Glutamatergic neuron (in vitro differentiated cells): ENCODE measurements at regions not wholly inside any gene's neighbourhood (a gene's known extent, or its start where the extent isn't known, plus 50 kb on each side); places are given as distances from the start of the nearest gene placed in this dataset.

Source experiments
- DNase-seq: peaks from one replicate; pipeline ENCODE4 v3.0.0; 2022
- H3K27ac Mint-ChIP-seq: one replicate; pipeline ENCODE4 v1.8.0; 2020; ENCODE audit warnings: mild to moderate bottlenecking, mixed read lengths, inconsistent platforms; ENCODE audit not compliant: unreplicated experiment
- H3K27me3 Mint-ChIP-seq: one replicate; pipeline ENCODE4 v1.8.0; 2020; ENCODE audit warnings: mild to moderate bottlenecking, moderate library complexity, mixed read lengths, inconsistent platforms; ENCODE audit not compliant: unreplicated experiment
- H3K36me3 Mint-ChIP-seq: one replicate; pipeline ENCODE4 v1.8.0; 2020; ENCODE audit warnings: mild to moderate bottlenecking, mixed read lengths, inconsistent platforms; ENCODE audit not compliant: unreplicated experiment
- H3K4me1 Mint-ChIP-seq: one replicate; pipeline ENCODE4 v1.8.0; 2020; ENCODE audit warnings: mild to moderate bottlenecking, low read depth, mixed read lengths, inconsistent platforms; ENCODE audit not compliant: unreplicated experiment
- H3K4me3 Mint-ChIP-seq: one replicate; pipeline ENCODE4 v1.8.0; 2020; ENCODE audit warnings: mild to moderate bottlenecking, mixed read lengths, inconsistent platforms; ENCODE audit not compliant: unreplicated experiment
- H3K9me3 Mint-ChIP-seq: one replicate; pipeline ENCODE4 v1.8.0; 2020; ENCODE audit warnings: mild to moderate bottlenecking, moderate library complexity, mixed read lengths, inconsistent platforms; ENCODE audit not compliant: unreplicated experiment
- TF ChIP-seq, protein P1 (sequence below): fragments of 200-600 bp; sonication (generic); IDR thresholded peaks from one replicate; pipeline ENCODE4 v1.5.0; 2021; ENCODE audit not compliant: partially characterized antibody, unreplicated experiment

DNA sequence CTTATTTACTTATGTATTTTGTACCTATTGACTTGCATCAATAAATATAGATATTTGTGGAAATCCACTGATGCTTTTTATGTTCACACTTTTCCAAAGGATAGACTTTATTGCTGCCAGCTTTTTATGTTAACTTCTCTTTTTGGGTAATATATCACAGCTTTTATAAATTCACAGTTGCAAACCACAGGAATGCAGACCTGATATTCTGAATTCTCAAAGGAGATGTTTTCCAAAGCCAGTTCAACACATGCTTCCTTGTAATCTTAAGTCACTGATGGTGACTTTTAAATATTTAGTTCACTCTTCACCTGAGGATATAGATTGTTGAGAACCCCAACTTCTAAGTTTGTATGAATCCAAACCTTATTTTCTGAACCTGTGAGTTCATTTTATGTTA, 223.4 kb upstream of the PRR16 start:
- Mint-ChIP-seq H3K27ac (no peak overlapping the region), H3K27me3 (no peaks in the 10 kb centered on the region), H3K4me3 (no peak overlapping the region), H3K9me3 (no peaks in the 10 kb centered on the region), H3K4me1 (peaks cover 2% of the 10 kb centered on the region), H3K36me3 (no peaks in the 10 kb centered on the region)
- TF ChIP-seq, protein P1, sequence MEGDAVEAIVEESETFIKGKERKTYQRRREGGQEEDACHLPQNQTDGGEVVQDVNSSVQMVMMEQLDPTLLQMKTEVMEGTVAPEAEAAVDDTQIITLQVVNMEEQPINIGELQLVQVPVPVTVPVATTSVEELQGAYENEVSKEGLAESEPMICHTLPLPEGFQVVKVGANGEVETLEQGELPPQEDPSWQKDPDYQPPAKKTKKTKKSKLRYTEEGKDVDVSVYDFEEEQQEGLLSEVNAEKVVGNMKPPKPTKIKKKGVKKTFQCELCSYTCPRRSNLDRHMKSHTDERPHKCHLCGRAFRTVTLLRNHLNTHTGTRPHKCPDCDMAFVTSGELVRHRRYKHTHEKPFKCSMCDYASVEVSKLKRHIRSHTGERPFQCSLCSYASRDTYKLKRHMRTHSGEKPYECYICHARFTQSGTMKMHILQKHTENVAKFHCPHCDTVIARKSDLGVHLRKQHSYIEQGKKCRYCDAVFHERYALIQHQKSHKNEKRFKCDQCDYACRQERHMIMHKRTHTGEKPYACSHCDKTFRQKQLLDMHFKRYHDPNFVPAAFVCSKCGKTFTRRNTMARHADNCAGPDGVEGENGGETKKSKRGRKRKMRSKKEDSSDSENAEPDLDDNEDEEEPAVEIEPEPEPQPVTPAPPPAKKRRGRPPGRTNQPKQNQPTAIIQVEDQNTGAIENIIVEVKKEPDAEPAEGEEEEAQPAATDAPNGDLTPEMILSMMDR, result no peak
- no peak for DNase-seq

DNA sequence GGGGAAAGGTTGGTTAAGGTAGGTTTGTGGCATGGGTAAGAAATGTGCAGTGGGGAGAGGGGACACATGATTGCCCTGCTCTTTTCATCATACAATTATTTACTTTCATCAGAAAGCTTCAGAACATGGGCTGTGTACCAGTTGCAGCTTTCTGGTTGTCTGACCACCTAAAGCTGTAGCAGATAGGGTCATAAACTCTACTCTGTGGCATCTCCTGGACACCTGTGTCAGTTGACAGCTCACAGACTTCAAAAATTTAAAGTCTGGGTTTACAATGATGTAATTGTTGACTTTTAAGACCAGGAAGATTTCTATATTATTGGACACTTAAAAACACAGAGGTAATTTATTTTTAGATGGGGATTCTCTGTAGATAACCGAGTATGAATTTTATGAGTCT, 222.7 kb upstream of the PRR16 start:
- no peaks in the 10 kb centered on the region for H3K9me3 Mint-ChIP-seq
- no peaks in the 10 kb centered on the region for H3K36me3 Mint-ChIP-seq
- TF ChIP-seq, protein P1, result no peak
- peaks cover 2% of the 10 kb centered on the region for H3K4me1 Mint-ChIP-seq
- H3K27me3 Mint-ChIP-seq, result no peaks in the 10 kb centered on the region
- H3K4me3 Mint-ChIP-seq, result no peak overlapping the region
- DNase-seq, result no peak
- H3K27ac Mint-ChIP-seq, result no peak overlapping the region

DNA sequence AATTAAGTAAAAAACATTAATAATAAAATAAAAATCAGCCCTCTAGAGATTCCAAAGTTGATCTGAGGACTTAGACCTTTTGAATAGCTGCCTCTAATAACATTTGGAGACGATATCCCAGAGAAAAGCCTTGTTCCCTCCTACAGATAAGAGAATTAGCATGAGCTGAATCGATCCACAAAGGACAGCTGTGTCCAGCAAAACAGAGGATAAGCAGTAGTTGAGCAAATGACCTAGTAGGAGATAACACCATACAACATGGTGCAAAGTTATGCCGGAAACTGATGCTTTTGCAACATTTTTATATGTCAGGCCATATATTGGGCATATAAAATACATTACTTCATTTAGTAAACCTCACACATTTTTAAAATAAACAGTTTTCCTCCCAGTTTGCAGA, 212.2 kb upstream of the PRR16 start:
- Mint-ChIP-seq H3K27me3 (no peaks in the 10 kb centered on the region), H3K9me3 (no peaks in the 10 kb centered on the region), H3K4me3 (no peak overlapping the region), H3K36me3 (no peaks in the 10 kb centered on the region), H3K4me1 (no peaks in the 10 kb centered on the region), H3K27ac (no peak overlapping the region)
- TF ChIP-seq, protein P1, result no peak
- no peak for DNase-seq

DNA sequence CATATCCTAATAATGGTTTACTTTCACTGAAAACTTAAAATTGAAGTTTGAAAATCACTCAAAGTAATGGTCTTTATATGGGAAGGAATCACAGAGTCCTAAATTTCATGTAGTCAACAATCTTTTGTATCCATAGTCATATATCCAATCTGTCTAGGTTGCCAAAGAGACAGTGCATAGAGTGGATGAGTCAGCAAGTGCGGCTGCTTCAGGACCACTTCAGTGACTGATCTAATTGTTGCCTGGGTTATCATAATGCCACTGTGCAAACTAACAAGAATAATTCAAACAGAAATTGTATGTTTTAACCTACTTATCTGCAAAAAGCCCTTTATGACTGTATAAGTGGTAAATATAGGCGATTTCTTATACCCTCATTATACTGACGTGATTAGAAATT, 211.3 kb upstream of the PRR16 start:
- TF ChIP-seq, protein P1, result no peak
- Mint-ChIP-seq H3K27ac (no peak overlapping the region), H3K27me3 (no peaks in the 10 kb centered on the region), H3K4me3 (no peak overlapping the region), H3K9me3 (no peaks in the 10 kb centered on the region), H3K4me1 (no peaks in the 10 kb centered on the region), H3K36me3 (no peaks in the 10 kb centered on the region)
- DNase-seq, result no peak

DNA sequence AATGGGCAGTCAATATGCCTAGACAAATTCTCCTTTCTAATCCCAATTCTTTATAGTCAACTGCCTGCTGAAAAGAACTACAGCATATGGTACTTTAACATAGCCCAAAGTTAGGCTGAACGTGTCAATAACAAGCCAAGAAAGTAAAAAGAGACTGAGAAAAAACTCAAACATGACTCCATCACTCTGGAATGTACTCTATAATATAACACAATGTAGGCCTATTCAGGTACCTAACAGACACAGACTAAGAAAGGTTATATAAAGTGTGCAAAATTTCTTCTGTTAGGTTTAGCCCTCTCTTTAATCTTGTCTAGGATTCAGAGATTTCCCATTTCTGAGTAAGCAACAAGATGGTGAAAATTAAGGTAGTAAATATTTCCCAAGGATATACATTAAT, 209.7 kb upstream of the PRR16 start:
- DNase-seq, result no peak
- Mint-ChIP-seq H3K27ac (no peak overlapping the region), H3K27me3 (no peaks in the 10 kb centered on the region), H3K4me3 (no peak overlapping the region), H3K4me1 (no peaks in the 10 kb centered on the region), H3K9me3 (no peaks in the 10 kb centered on the region), H3K36me3 (no peaks in the 10 kb centered on the region)
- TF ChIP-seq, protein P1, result no peak
